Smooth muscle cell (in vitro differentiated cells): ENCODE measurements at regions not wholly inside any gene's neighbourhood (a gene's known extent, or its start where the extent isn't known, plus 50 kb on each side); places are given as distances from the start of the nearest gene placed in this dataset.

Source experiments
- DNase-seq: peaks from one replicate; lab custom pipeline; 2025; ENCODE audit not compliant: unreplicated experiment; lab: John Stamatoyannopoulos, UW
- H2AFZ ChIP-seq: fragments of 200-600 bp; sonication (generic); 2 replicates; pipeline ENCODE4 v1.6.0; 2016; ENCODE audit warnings: antibody characterized with exemption, low read depth, mild to moderate bottlenecking
- H3F3A ChIP-seq: fragments of 200-600 bp; sonication (generic); 2 replicates; pipeline ENCODE4 v1.6.0; 2017; ENCODE audit warnings: antibody characterized with exemption, low read depth
- H3K27ac ChIP-seq: fragments of 200-600 bp; sonication (generic); 2 replicates; pipeline ENCODE4 v1.5.1; 2016; ENCODE audit warnings: low read depth, mild to moderate bottlenecking
- H3K27me3 ChIP-seq: fragments of 200-600 bp; sonication (generic); 2 replicates; pipeline ENCODE4 v1.6.1; 2016; ENCODE audit warnings: low read depth, mild to moderate bottlenecking
- H3K36me3 ChIP-seq: fragments of 200-600 bp; sonication (generic); 2 replicates; pipeline ENCODE4 v1.5.1; 2016; ENCODE audit warnings: low read depth
- H3K4me1 ChIP-seq: fragments of 200-600 bp; sonication (generic); 2 replicates; pipeline ENCODE4 v1.5.1; 2016; ENCODE audit warnings: low read depth
- H3K4me2 ChIP-seq: fragments of 200-600 bp; sonication (generic); 2 replicates; pipeline ENCODE4 v1.6.0; 2016; ENCODE audit warnings: mild to moderate bottlenecking
- H3K4me3 ChIP-seq: fragments of 200-600 bp; sonication (generic); 2 replicates; pipeline ENCODE4 v1.5.1; 2016; ENCODE audit warnings: mild to moderate bottlenecking
- H3K79me2 ChIP-seq: fragments of 200-600 bp; sonication (generic); 2 replicates; pipeline ENCODE4 v1.6.0; 2016; ENCODE audit warnings: low read depth, mild to moderate bottlenecking
- H3K9ac ChIP-seq: fragments of 200-600 bp; sonication (generic); 2 replicates; pipeline ENCODE4 v1.6.0; 2016; ENCODE audit warnings: low read depth
- H3K9me3 ChIP-seq: fragments of 200-600 bp; sonication (generic); replicated peaks from 2 replicates; pipeline ENCODE4 v1.5.1; 2016; ENCODE audit warnings: low read depth
- H4K20me1 ChIP-seq: fragments of 200-600 bp; sonication (generic); 2 replicates; pipeline ENCODE4 v1.6.0; 2016; ENCODE audit warnings: low read depth
- CTCF ChIP-seq: fragments of 200-600 bp; sonication (generic); IDR thresholded peaks from 2 replicates; pipeline ENCODE4 v1.5.1; 2017; ENCODE audit warnings: borderline replicate concordance, mild to moderate bottlenecking, antibody characterized with exemption; ENCODE audit not compliant: insufficient read depth, poor library complexity, severe bottlenecking
- WGBS: methylation state at CpG from one replicate; pipeline ENCODE4 v1.1.7; 2016; ENCODE audit warnings: low lambda C conversion rate; 5-methylcytosine and 5-hydroxymethylcytosine counted together

GRCh38 chr13:39915418-39915817, 260.0 kb downstream of the COG6 start:
- no peak overlapping the region for H3K4me3 ChIP-seq
- no peaks in the 10 kb centered on the region for H3K9me3 ChIP-seq
- H3K4me1 ChIP-seq, result no peaks in the 10 kb centered on the region
- H3K27ac ChIP-seq, result no peak overlapping the region
- no peak overlapping the region for H3K9ac ChIP-seq
- no peaks in the 10 kb centered on the region for H4K20me1 ChIP-seq
- no peak for DNase-seq
- no peak for TF ChIP-seq CTCF
- no peaks in the 10 kb centered on the region for H3K36me3 ChIP-seq
- H2AFZ ChIP-seq, result no peak overlapping the region
- H3K79me2 ChIP-seq, result no peaks in the 10 kb centered on the region
- no peak overlapping the region for H3K4me2 ChIP-seq
- no peaks in the 10 kb centered on the region for H3K27me3 ChIP-seq
- H3F3A ChIP-seq, result no peaks in the 10 kb centered on the region

- no peaks in the 10 kb centered on the region for H3F3A ChIP-seq
- no peaks in the 10 kb centered on the region for H3K27me3 ChIP-seq
- no peak overlapping the region for H3K9ac ChIP-seq
- no peak overlapping the region for H2AFZ ChIP-seq
- H4K20me1 ChIP-seq, result no peaks in the 10 kb centered on the region
- H3K36me3 ChIP-seq, result no peaks in the 10 kb centered on the region
- WGBS, result 100% methylated on average over 2 of the region's 2 CpGs
- no peak overlapping the region for H3K27ac ChIP-seq
- H3K4me2 ChIP-seq, result no peak overlapping the region
- H3K79me2 ChIP-seq, result no peaks in the 10 kb centered on the region
- no peaks in the 10 kb centered on the region for H3K9me3 ChIP-seq
- TF ChIP-seq CTCF, result no peak
- no peaks in the 10 kb centered on the region for H3K4me1 ChIP-seq
- no peak overlapping the region for H3K4me3 ChIP-seq
- DNase-seq, result no peak
Measured at GRCh38 chr13:39916330-39916729, 260.9 kb downstream of the COG6 start.

GRCh38 chr13:39918620-39919236, 263.3 kb downstream of the COG6 start:
- Histone ChIP-seq H3K4me2 (no peak overlapping the region), H3K36me3 (peaks cover 7% of the 10 kb centered on the region), H3K9ac (no peak overlapping the region), H3K4me1 (no peaks in the 10 kb centered on the region), H3K79me2 (no peaks in the 10 kb centered on the region), H3K9me3 (peaks cover 10% of the 10 kb centered on the region), H3F3A (no peaks in the 10 kb centered on the region), H3K27me3 (no peaks in the 10 kb centered on the region), H3K4me3 (no peak overlapping the region), H3K27ac (no peak overlapping the region), H4K20me1 (no peaks in the 10 kb centered on the region), H2AFZ (peak overlapping the region; percentile 24)
- WGBS, result 90% methylated on average over 5 of the region's 5 CpGs
- no peak for DNase-seq
- TF ChIP-seq CTCF, result no peak

- peaks cover 10% of the 10 kb centered on the region for H3K9me3 ChIP-seq
- H3F3A ChIP-seq, result no peaks in the 10 kb centered on the region
- no peak for TF ChIP-seq CTCF
- H3K79me2 ChIP-seq, result no peaks in the 10 kb centered on the region
- H3K4me1 ChIP-seq, result no peaks in the 10 kb centered on the region
- H3K27ac ChIP-seq, result no peak overlapping the region
- H3K36me3 ChIP-seq, result peaks cover 7% of the 10 kb centered on the region
- no peaks in the 10 kb centered on the region for H3K27me3 ChIP-seq
- no peak overlapping the region for H3K4me3 ChIP-seq
- WGBS, result 97% methylated on average over 2 of the region's 2 CpGs
- no peak overlapping the region for H2AFZ ChIP-seq
- no peaks in the 10 kb centered on the region for H4K20me1 ChIP-seq
- no peak overlapping the region for H3K9ac ChIP-seq
- DNase-seq, result no peak
- no peak overlapping the region for H3K4me2 ChIP-seq
Measured at GRCh38 chr13:39920613-39921012, 265.2 kb downstream of the COG6 start.
